SK-N-SH treated with all-trans-retinoic acid at 6 μM for 48 hours (cell line): ENCODE measurements at regions not wholly inside any gene's neighbourhood (a gene's known extent, or its start where the extent isn't known, plus 50 kb on each side); places are given as distances from the start of the nearest gene placed in this dataset.

Experiments used
- ATAC-seq: fragments of 200-7000 bp; cut with Tn5 transposase; 3 replicates; pipeline ENCODE4 v1.9.1; 2020; ENCODE audit warnings: mild to moderate bottlenecking, moderate library complexity
- ARNTL ChIP-seq: fragments of 450-650 bp; formaldehyde crosslinking; IDR thresholded peaks from 2 replicates; pipeline ENCODE4 v1.5.0; 2020; ENCODE audit warnings: low read depth, mild to moderate bottlenecking, moderate library complexity, borderline replicate concordance
- BACH2 ChIP-seq: fragments of 250-450 bp; sonication (Bioruptor Pico); IDR thresholded peaks from 2 replicates; pipeline ENCODE4 v1.9.0; 2021; ENCODE audit warnings: mild to moderate bottlenecking, borderline replicate concordance
- CREB5 ChIP-seq: fragments of 250-450 bp; sonication (Bioruptor Pico); IDR thresholded peaks from 2 replicates; pipeline ENCODE4 v1.5.1; 2020; ENCODE audit warnings: low read depth, mild to moderate bottlenecking, moderate library complexity
- CSDC2 ChIP-seq: fragments of 250-450 bp; sonication (Bioruptor Pico); IDR thresholded peaks from 2 replicates; pipeline ENCODE4 v1.5.0; 2020; ENCODE audit warnings: mild to moderate bottlenecking, moderate library complexity
- CSRNP3 ChIP-seq: fragments of 250-450 bp; sonication (Bioruptor Pico); IDR thresholded peaks from 2 replicates; pipeline ENCODE4 v1.5.1; 2021; ENCODE audit warnings: mild to moderate bottlenecking, moderate library complexity
- ISL1 ChIP-seq: fragments of 250-450 bp; sonication (Bioruptor Pico); IDR thresholded peaks from 2 replicates; pipeline ENCODE4 v2.1.2; 2022; ENCODE audit warnings: mild to moderate bottlenecking, moderate library complexity
- OSR1 ChIP-seq: fragments of 250-450 bp; sonication (Bioruptor Pico); IDR thresholded peaks from 2 replicates; pipeline ENCODE4 v1.8.0; 2022; ENCODE audit warnings: moderate library complexity, mild to moderate bottlenecking, inconsistent platforms
- POU6F1 ChIP-seq: fragments of 250-450 bp; sonication (Bioruptor Pico); IDR thresholded peaks from 2 replicates; pipeline ENCODE4 v1.8.0; 2021; ENCODE audit warnings: low read depth, mild to moderate bottlenecking, moderate library complexity, borderline replicate concordance
- PPARA ChIP-seq: fragments of 250-450 bp; sonication (Bioruptor Pico); IDR thresholded peaks from 2 replicates; pipeline ENCODE4 v1.5.0; 2020; ENCODE audit warnings: mild to moderate bottlenecking, borderline replicate concordance
- RARB ChIP-seq: fragments of 250-450 bp; sonication (Bioruptor Pico); IDR thresholded peaks from 2 replicates; pipeline ENCODE4 v1.8.0; 2021; ENCODE audit warnings: mild to moderate bottlenecking, moderate library complexity
- SNAI2 ChIP-seq: fragments of 250-450 bp; sonication (Bioruptor Pico); IDR thresholded peaks from 2 replicates; pipeline ENCODE4 v1.5.0; 2020; ENCODE audit warnings: mild to moderate bottlenecking, moderate library complexity
- TCF4 ChIP-seq: fragments of 250-450 bp; sonication (Bioruptor Pico); IDR thresholded peaks from 2 replicates; pipeline ENCODE4 v1.8.0; 2021; ENCODE audit warnings: mild to moderate bottlenecking, moderate library complexity, borderline replicate concordance
- TOX ChIP-seq: fragments of 250-450 bp; sonication (Bioruptor Pico); IDR thresholded peaks from 2 replicates; pipeline ENCODE4 v1.8.0; 2021; ENCODE audit warnings: mild to moderate bottlenecking, moderate library complexity, borderline replicate concordance
- TSHZ2 ChIP-seq: fragments of 250-450 bp; sonication (Bioruptor Pico); IDR thresholded peaks from 2 replicates; pipeline ENCODE4 v1.5.0; 2020; ENCODE audit warnings: mild to moderate bottlenecking, moderate library complexity
- ZC3H10 ChIP-seq: fragments of 250-450 bp; sonication (Bioruptor Pico); IDR thresholded peaks from 2 replicates; pipeline ENCODE4 v1.5.1; 2021; ENCODE audit warnings: mild to moderate bottlenecking, moderate library complexity
- ZFP3 ChIP-seq: fragments of 250-450 bp; sonication (Bioruptor Pico); IDR thresholded peaks from 2 replicates; pipeline ENCODE4 v1.5.0; 2020; ENCODE audit warnings: mild to moderate bottlenecking, moderate library complexity
- ZFP30 ChIP-seq: fragments of 450-650 bp; formaldehyde crosslinking; IDR thresholded peaks from 2 replicates; pipeline ENCODE4 v1.5.0; 2022; ENCODE audit warnings: mild to moderate bottlenecking, moderate library complexity
- ZNF70 ChIP-seq: fragments of 450-650 bp; formaldehyde crosslinking; IDR thresholded peaks from 2 replicates; pipeline ENCODE4 v1.5.0; 2020; ENCODE audit warnings: mild to moderate bottlenecking, moderate library complexity
- ZNF8 ChIP-seq: fragments of 450-650 bp; formaldehyde crosslinking; IDR thresholded peaks from 2 replicates; pipeline ENCODE4 v1.5.0; 2020; ENCODE audit warnings: mild to moderate bottlenecking, moderate library complexity
- TF ChIP-seq, protein P1 (sequence below): fragments of 250-450 bp; sonication (Bioruptor Pico); IDR thresholded peaks from 2 replicates; pipeline ENCODE4 v1.8.0; 2020; ENCODE audit warnings: mild to moderate bottlenecking, moderate library complexity, borderline replicate concordance

- 0 out of 3 replicates have a peak, but pooled peaks have one; percentile 45 for ATAC-seq
- TF ChIP-seq TOX (CRISPR knock-in tag) (no peak), ZNF70 (CRISPR knock-in tag) (no peak), ISL1 (CRISPR knock-in tag) (no peak), TSHZ2 (CRISPR knock-in tag) (no peak), CSRNP3 (no peak), ZFP30 (CRISPR knock-in tag) (no peak), POU6F1 (CRISPR knock-in tag) (no peak)
- TF ChIP-seq, protein P1, sequence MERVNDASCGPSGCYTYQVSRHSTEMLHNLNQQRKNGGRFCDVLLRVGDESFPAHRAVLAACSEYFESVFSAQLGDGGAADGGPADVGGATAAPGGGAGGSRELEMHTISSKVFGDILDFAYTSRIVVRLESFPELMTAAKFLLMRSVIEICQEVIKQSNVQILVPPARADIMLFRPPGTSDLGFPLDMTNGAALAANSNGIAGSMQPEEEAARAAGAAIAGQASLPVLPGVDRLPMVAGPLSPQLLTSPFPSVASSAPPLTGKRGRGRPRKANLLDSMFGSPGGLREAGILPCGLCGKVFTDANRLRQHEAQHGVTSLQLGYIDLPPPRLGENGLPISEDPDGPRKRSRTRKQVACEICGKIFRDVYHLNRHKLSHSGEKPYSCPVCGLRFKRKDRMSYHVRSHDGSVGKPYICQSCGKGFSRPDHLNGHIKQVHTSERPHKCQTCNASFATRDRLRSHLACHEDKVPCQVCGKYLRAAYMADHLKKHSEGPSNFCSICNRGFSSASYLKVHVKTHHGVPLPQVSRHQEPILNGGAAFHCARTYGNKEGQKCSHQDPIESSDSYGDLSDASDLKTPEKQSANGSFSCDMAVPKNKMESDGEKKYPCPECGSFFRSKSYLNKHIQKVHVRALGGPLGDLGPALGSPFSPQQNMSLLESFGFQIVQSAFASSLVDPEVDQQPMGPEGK, result no peak
These were observed 209.2 kb downstream of the SNX10 start for GRCh38 chr7:26500749-26501352.

GRCh38 chr7:26504411-26505120, 212.9 kb downstream of the SNX10 start:
- ATAC-seq, result no peak
- TF ChIP-seq OSR1, result no peak
- no peak for TF ChIP-seq CSDC2
- TF ChIP-seq ARNTL (CRISPR knock-in tag), result no peak
- TF ChIP-seq ZNF8, result no peak
- no peak for TF ChIP-seq TCF4 (CRISPR knock-in tag)
- TF ChIP-seq ZC3H10, result no peak
- TF ChIP-seq, protein P1, result no peak
- TF ChIP-seq TSHZ2 (CRISPR knock-in tag), result no peak
- no peak for TF ChIP-seq SNAI2 (CRISPR knock-in tag)
- no peak for TF ChIP-seq CREB5
- no peak for TF ChIP-seq PPARA (CRISPR knock-in tag)
- no peak for TF ChIP-seq RARB (CRISPR knock-in tag)
- no peak for TF ChIP-seq ZFP3 (CRISPR knock-in tag)
- TF ChIP-seq BACH2 (CRISPR knock-in tag), result no peak
- TF ChIP-seq CSRNP3, result no peak
